NCI-H345 treated with DMSO at 0.1 percent for 48 hours (cell line): ENCODE measurements at regions not wholly inside any gene's neighbourhood (a gene's known extent, or its start where the extent isn't known, plus 50 kb on each side); places are given as distances from the start of the nearest gene placed in this dataset.

Experiments used
- DNase-seq: peaks from one replicate; lab custom pipeline; 2025; ENCODE audit not compliant: unreplicated experiment; lab: John Stamatoyannopoulos, UW

DNA sequence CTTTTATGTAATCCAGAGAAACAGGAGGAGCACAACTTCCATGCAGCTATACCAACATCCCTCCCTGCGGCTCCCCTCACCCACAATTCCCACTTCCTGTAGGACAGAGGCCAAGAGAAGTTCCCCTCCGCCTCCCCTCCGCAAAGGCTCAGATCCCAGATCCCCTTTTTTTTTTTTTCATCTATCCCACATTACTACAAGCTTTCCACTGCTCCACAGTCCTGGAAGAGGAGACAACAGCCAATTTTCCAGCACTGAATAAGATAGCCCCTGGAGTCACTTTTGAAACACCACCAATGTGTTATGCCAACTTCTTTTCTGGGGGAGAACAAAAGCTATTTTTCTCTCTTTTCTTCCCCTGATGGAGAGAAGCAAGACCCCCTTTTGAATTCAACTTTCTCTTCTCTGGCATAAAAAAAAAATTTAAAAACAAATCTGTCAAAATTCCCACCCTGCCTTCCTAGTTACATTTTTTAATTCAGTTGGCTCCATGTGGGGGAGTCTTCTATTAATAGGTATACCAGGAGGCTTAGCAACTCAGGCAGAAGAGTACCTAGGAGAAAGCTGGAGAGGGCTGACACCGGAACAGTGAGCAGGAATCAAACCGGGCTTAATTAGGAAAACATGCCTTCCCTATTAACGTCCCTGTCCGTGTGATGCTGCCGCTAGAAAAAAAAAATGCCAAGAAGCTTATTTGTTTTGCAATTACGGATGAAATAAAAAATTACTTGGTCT is 543.4 kb downstream of the BUD13 start:
- DNase-seq: no peak

DNA sequence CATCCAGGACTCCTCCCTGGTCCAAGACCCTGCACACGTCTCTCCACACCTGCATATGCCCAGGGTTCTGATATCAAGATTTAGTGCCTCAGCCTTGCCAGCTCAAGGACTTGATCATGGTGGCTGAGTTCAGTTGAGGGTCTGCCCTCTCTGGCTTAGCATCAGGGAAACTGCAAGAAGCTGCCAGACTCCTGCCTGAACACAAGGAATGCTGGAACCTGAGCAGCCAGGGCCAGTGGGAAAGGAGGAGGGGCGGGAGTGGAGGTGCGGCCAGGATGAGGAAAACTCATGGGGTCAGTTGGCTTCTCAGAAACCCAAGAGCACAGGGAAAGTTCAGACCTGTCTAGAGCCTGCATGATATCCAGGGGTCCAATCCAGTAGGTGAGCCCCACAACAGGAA is 546.1 kb downstream of the BUD13 start:
- DNase-seq: no peak

DNA sequence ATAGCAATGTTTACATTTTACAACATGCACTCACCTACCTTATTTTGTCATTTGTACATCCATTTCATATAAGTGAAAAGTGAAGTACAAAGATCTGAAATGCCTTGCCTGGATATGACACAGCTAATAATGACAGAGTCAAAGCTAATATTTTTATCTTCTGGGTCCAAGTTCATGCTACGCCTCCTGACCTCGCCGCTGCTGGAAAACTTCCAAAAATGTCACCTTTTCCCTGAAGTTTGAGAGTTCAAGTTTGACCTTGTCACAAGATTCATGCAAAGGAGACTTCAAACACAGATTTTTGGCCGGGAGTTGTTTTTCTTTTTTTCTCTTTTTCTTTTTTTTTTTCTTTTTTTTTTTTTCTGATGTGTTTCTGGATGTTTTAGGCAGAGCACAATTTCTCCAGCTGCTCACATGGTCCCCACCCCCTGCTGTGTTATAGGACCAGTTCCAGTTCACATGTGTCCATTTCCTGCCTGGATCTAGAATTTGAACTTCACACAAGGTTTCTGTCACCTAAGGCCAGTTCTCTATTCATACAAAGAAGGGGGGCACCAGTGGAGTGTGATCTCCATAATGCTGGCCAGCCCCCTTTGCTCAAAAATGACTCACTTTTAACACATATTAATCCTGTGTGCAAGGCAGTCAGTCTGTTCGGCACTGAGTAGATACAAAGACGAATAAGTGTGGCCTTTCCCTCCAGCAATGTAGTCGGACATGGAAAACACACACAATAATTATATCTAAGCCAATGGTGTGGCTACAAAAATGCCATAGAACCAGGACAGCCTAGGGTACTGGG is 546.8 kb downstream of the BUD13 start:
- DNase-seq: no peak

DNA sequence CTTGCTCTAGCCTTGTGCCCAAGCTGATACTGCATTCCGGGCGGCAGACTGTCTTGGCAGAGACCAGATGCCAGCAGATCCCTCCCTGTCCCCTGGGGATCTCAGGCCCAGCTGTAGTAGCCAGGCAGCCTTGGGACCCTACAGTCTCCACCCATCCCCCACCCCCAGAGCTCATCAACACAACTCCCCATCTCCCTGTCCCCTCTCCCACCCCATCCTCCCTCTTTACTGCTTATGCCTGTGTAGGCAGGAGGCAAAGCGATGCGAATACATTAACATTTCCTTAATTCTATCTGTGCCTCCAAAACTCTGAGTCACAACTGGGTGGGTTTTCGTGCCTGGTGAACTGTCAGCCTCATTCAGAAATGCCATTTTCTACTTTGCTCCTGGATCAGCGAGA is 547.6 kb downstream of the BUD13 start:
- no peak for DNase-seq

DNA sequence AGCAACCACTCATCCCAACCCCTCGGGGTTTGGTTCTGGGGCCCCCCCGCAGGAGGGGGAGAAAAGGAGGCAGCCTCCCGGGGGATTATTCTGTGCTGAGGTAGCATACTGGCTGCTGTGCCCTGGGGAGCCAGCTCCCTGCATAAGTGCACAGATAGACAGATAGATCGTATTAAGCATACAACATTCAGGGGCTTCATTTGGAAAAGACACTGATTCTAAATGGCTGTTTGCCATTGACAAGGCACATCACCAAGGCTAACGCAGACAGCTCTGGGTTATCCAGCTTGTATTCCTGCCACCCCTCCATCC is 547.9 kb downstream of the BUD13 start:
- DNase-seq: no peak

DNA sequence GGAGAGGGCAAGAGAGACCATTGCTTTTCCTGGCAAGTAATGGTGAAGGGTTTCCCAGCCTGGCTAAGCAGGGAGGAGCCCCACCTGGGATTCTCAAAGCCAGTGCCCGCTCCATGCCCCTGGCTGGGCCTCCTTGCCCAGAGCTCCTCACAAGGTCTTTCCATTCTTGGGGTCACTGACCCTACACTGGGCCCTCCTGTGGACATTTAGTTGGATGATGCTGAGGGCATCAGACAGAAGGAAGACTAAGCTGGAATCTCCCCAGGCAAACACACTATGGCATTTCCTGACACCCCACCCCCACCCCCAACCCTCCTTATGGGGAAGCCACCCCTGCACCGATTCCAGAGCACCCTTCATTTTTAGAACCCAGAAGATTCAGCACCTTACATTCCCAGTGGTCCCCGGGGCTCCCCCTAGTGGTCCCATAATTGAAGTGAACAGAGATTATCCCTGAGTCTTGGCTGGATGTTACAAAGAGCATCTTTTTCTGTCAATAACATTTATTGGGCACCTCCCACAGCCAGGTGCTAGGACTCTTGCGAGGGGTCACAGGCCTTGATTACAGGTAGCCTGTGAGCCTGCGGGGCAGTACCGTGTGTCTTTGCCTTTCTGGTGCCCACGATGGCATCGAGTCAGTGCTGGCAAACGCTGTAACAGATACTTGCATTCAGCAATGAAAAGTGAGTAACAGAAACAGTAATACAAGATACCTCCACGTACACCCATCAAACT is 548.5 kb downstream of the BUD13 start:
- peak; percentile 48 for DNase-seq

DNA sequence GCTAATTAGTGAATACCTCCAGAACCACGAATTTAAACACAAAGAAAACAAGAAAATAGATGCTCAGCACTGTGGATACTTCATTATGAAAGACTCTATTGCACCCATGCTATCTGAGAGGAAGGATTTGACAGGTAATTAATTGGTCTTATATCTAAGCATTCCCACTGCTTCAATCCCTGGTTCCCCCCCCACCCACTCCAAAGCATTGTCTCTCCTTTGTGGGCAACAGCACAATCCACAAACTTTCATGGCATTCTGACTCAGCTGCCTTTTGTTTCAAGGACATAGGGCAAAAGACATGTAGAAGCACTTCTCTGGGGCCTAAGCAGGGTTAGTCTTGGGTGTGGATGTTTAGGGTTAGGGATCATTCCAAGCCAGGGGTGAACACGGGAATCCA is 551.4 kb downstream of the BUD13 start:
- DNase-seq: no peak

DNA sequence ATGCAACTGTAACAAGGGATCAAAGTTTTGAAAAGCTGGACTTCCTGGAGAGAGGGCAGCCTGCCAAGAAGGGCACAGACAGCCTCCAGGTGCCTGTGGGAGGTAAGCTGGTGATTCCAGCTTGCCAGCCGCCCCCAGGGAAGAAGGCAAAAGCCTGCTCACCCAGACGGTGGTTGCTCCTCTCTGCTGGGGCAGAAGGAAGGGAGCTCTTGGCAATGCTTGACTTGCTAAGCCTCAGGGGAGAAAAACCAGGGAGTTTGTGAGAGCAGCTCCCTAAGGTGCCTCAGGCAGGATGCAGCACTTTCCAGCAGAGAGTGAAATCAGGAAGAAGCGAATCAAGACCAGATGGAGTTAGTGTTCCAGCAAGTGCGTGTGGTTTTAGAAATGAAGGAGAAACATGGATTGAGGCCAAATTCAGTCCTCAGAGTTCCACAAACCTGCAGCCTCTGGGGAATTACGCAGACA is 553.6 kb downstream of the BUD13 start:
- peak; percentile 69 for DNase-seq

DNA sequence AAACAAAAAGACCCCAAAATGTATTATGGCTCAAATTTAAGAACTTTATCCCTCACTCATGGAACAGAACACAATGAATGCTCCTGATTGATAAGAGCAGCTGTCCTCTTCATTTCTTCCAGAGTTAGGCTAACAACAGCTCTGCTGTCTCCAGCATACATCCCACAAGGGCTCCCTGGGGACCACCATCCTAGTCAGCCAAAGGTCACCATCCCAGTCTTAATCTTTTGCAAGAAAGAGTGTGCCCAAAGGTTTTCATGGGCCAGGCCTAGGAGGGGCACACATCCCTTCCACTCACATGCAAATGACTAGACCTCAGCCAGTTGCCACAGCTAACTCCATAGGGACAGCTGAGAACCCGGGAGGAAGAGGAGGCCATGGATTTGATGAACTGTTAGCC is 555.3 kb downstream of the BUD13 start:
- no peak for DNase-seq

DNA sequence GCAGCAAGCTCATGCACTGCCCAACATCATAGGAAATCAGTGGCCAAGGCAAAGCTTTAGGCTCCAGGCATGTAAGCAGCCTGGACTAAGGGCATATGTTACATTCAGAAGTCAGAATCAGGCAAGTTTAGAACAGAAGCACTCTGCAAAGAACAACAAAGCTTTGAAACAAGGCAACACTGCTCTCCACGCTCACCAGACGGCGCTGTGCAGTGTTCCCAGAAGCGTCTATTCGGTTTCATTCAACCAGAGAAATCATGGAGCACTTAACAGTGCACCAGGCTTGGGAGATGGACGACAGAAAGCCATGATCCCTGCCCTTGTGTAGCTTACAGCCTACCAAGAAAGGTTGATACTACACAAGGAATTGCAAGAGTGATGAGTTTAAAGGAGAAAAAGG is 555.8 kb downstream of the BUD13 start:
- no peak for DNase-seq

DNA sequence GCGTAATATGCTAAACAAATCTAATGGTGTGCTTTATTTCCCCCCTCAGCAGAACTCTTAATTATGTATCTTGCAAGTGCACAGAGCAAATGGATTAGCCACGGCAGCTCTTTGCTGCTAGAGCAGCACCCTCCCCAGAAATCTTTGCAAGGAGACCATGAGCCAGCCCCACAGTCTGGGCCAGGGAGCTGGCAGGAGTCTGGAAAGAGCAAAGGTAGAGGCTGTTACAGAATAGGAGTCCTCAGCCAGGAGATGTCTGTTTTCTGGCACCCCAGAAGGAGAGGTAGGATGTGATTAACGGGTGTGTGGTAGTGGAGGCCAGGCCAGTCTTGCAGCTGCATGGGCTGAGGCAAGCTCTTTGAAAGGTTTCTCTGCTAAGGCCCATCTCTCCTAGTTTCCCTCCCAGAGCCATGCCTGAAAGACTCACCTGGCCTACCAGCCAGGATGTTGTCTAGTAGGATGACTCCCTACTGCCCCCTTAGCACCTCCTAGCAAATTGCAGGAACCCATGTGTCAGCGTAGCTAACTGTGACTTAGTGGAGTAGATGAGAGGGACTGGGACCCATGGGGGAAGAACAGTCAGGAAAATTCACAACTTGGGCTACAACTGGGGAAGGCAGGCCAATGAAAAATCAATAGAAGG is 557.2 kb downstream of the BUD13 start:
- DNase-seq: no peak

DNA sequence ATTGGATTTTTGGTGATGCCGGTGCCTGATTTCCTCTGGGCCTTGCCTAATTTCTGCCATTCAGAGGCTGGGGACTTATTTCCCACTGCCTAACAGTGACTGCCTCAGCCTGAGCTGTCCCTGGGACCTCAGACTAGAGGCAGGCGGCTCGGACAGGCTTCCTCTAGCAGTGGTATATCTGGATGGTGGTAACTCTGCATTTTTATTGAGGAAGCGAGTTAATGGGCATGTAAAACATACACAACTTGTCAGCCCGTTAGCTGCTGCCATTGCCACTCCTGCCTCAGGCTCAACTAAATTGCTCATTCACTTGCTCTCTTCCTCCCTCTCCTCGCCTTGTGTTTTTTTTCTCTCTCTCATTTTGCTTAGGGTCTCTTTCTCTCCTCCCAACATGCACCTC is 561.6 kb downstream of the BUD13 start:
- DNase-seq: no peak

DNA sequence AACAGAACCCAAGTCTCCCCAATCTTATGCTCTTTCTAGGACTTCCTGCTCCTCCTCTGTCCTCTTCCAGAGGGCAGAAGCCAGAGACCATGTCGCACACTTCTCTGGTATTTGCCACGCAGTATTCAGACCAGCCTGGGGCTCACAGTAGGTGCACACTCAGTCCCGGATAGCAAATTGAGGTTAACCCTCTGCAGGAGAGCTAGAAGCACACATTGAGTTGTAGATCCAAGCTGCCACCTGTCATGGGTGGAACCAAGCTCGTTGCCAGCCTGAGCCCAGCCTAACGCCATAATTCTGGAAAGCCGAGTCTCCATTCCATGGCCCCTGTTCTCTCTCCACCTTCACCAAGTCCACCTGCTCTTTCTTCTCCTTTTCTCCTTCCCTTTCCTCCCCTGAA is 562.1 kb downstream of the BUD13 start:
- no peak for DNase-seq

DNA sequence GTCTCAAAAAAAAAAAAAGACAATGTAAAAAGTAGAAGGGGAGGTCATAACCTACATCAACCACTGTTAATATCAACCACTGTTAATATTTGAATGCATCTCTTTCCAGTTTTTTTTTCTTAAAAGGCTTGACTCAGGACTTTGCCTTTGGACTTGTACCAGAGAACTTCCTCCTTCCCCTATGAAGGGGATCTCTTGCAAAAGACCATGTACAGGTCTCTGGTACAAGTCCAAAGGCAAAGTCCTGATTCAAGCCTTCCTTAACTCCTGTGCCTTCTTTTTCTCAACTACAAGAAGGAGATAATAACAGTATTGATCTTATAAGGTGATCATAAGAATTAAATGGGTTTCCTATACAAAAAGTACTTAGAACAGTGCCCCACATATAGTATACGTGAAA is 563.5 kb downstream of the BUD13 start:
- no peak for DNase-seq

DNA sequence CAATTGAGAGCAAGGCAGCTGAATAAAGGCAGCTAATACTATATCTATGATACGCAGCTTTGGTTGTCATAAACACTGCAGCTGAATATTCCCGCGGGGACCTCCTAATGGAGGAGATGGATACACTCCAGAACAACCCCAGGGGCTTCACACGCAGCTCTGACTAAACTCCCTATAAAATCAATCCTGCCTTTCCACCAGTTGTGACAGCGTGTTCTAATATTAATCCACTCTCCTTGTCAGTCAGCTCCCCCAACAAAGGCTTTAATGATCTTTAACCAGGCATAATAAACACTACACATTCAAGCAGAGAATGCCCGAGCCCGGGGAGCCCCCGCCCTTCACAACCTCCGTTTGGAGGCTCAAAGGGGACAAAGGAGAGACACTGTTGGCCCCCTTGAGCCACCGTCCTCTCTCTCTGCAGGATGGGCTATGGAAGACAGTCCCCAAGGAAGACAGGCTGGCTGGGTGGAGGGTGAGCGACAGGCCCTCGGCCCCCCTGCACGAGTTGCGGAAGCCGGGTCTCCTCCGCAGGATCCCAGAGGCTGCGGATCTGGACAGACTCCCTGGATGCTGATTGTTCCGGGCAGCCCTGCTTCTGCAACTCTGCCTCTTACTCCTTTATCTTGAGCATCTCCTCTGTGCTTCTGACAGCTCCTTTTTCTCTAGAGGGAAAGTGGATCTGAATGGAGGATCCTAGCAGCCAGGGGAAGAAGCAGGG is 565.2 kb downstream of the BUD13 start:
- DNase-seq: peak; percentile 41

DNA sequence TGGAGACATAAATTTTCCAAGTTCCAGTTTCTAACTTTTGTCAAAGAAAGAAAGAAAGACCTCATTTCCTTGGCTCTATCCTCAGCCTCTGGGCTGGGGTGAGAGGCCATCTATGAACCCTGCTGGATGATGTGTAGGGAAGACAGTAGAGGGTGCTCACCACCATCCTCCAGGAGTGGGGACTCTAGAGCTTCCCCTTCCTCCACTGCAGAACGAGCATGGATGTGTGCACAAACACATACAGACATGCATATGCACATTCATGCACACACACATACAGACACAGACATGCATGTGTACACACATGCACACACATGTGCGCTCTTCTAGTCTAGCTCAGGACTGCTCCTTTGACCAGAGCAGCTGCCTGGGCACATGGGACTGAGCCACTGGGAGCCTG is 565.8 kb downstream of the BUD13 start:
- DNase-seq: no peak

DNA sequence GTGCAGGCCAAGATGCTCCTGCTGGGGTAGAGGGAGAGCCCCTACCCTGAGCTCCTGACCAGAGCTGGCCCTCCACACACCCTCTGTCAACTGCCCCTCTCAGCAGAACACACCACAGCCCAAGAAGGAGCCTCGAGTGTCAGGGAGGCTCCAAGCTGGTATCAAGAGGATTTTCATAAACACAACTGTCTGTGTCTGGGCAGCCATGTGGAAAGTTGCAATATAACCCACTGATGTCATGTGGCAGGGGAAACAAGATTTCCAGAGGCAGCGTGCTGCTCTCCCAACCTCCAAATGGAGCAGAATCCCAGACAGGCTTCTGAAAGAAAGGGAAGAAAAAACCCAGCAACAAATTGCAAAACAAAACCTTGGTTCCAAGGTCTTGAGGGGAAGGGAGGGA is 569.9 kb downstream of the BUD13 start:
- DNase-seq: no peak

DNA sequence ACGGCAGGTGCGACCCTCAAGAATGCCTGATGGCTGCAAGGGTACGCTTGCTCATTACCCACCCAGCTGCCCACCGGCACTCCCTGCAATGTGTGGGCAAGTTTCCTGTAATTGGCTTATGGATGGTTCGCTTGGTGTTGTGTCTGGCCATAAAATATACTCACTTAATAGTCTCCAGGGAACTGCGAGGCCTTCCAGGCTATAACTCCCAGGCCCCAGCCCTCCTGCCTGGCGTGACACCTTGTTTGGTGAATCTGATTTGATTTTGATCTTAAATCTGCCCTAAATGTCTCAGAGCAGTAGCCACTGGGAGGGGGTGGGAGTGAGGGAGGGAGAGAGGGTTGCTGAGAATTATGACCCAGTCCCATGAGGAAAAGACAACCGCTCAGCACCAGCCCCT is 572.2 kb downstream of the BUD13 start:
- DNase-seq: no peak

DNA sequence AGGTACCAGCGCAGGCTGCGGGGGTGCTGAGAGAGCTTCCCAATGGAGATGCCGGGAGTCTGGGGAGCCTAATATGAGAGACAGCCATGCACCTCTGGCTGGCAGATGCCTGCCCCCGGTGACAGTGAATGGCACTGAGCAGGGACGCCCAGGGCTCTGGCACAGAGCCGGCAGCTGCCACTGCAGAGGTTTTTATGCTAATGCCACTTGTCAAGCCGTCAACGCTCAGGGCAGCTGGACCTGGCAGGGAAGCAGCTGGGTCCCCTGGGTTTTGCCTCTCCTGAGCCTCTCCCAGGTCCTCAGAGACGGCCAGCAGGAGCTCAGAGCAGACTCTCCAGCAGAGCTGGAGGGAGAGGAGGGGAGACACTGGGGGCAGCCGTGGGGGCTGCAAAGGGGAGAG is 573.6 kb downstream of the BUD13 start:
- DNase-seq: peak; percentile 91

DNA sequence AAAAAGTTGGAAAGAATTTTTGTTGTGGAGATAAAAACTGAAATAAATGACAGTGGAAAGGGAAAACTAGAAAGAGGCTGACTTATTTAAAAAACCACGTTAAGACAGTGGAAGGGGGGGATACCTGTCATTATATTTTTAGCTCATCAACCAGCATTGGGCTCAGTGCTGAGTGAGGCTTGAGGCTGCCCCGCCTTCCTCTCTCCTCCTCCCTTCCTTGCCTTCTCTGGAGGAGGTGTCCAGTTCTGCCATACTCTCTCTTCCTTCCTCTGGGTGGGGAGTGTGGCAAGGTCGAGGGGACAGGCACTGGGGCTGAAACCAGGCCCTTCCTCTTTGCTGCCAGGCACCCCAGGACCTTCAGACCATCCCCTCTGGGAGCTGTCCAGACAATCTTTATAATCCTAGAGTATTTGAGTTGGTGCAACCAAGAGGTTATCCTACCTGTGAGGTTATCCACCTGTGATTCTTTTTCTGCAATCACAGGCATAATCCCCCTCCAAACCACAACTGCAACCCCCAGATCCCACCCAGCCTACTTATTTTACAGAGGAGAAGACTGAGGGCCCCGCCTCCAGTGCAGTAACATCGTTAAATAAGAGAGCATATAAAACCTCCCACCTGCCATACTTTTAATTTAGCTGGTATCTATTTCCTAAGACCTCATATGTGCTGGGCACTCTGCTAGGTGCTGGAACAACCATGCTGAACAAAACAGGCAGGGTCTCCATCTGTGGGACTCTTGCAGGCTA is 578.5 kb downstream of the BUD13 start:
- DNase-seq: no peak
